K562 (cell line): ENCODE measurements at regions not wholly inside any gene's neighbourhood (a gene's known extent, or its start where the extent isn't known, plus 50 kb on each side); places are given as distances from the start of the nearest gene placed in this dataset.

Source experiments
- ATAC-seq: fragments of 200-7000 bp; cut with Tn5 transposase; 3 replicates; pipeline ENCODE4 v1.9.1; 2020; ENCODE audit warnings: moderate library complexity
- BruUV-seq: library from RNA; stranded (reverse); fragments of 400-500 nt; replicated peaks from 2 replicates; lab custom pipeline; 2021; lab: Mats Ljungman, UMichigan
- CTCF ChIA-PET: fragments of 300-600 bp; formaldehyde crosslinking; extraction: SDS; loops from one replicate; lab custom pipeline; 2021; ENCODE audit warnings: low intra/inter-chr PET ratio; lab: Yijun Ruan, JAX
- POLR2A ChIA-PET: fragments of 300-600, 350-650 bp; sonication (Branson Sonifier 250); formaldehyde crosslinking; extraction: SDS; loops from one replicate; lab custom pipeline; 2021; ENCODE audit warnings: antibody characterized with exemption, inconsistent platforms; lab: Yijun Ruan, JAX
- DNase-seq, 4 experiments: peaks; one replicate each; pipeline versions ENCODE4 v3.0.0 to v3.0.0-alpha.2; 2011 to 2018; ENCODE audit warnings: low spot score in 3 of 4, mixed read lengths in 3 of 4; ENCODE audit errors: extremely low read depth in 1 of 4
- FAIRE-seq: peaks from 2 replicates; lab custom pipeline; 2011; peaks lifted over from hg19 to GRCh38; lab: Jason Lieb, UNC
- H2AFZ ChIP-seq: 2 replicates; pipeline ENCODE4 v1.6.0; 2011; ENCODE audit warnings: low read depth, low read length, control low read depth, inconsistent platforms
- H3K27ac ChIP-seq: fragments of 200-600 bp; 3 replicates; pipeline ENCODE4 v1.8.0; 2011; ENCODE audit warnings: low read depth, mild to moderate bottlenecking, control low read depth, inconsistent platforms, low read length, moderate library complexity, mixed read lengths; ENCODE audit errors: extremely low read depth
- H3K27me3 ChIP-seq, 2 experiments: fragments of 300-600 bp in 1 of 2; 2 replicates in 1 of 2; 3 replicates in 1 of 2; pipeline versions ENCODE4 v1.6.0 to v1.8.0; 2011; ENCODE audit warnings: inconsistent platforms in 2 of 2, low read length in 2 of 2, mild to moderate bottlenecking in 1 of 2, mixed read lengths in 1 of 2, moderate library complexity in 1 of 2; ENCODE audit not compliant: control insufficient read depth in 2 of 2, insufficient read depth in 2 of 2
- H3K36me3 ChIP-seq: fragments of 300-600 bp; 3 replicates; pipeline ENCODE4 v1.8.0; 2011; ENCODE audit warnings: mild to moderate bottlenecking, low read length, inconsistent platforms; ENCODE audit not compliant: control insufficient read depth, insufficient read depth
- H3K4me1 ChIP-seq, 2 experiments: fragments of 200-600 bp in 1 of 2; replicated peaks in 1 of 2; 2 replicates in 1 of 2; 3 replicates in 1 of 2; pipeline versions ENCODE4 v1.5.1 to v1.8.0; 2011; ENCODE audit warnings: inconsistent platforms in 2 of 2, low read length in 2 of 2, mild to moderate bottlenecking in 1 of 2, mixed read lengths in 1 of 2, moderate library complexity in 1 of 2; ENCODE audit not compliant: control insufficient read depth in 2 of 2, insufficient read depth in 2 of 2
- H3K4me2 ChIP-seq: 2 replicates; pipeline ENCODE4 v1.6.1; 2011; ENCODE audit warnings: low read length, control low read depth, inconsistent platforms, mixed read lengths; ENCODE audit not compliant: insufficient read depth
- H3K4me3 ChIP-seq: fragments of 200-600 bp; sonication (generic), shearing (Covaris generic); 2 replicates; pipeline ENCODE4 v1.5.1; 2016; ENCODE audit warnings: control low read depth, inconsistent platforms
- H3K79me2 ChIP-seq: fragments of 200-600 bp; 3 replicates; pipeline ENCODE4 v1.8.0; 2011; ENCODE audit warnings: low read length, inconsistent platforms; ENCODE audit not compliant: control insufficient read depth, insufficient read depth
- H3K9ac ChIP-seq, 2 experiments: 2 replicates each; pipeline versions ENCODE4 v1.6.0 to v1.6.1; 2011; ENCODE audit warnings: low read depth in 2 of 2, low read length in 2 of 2, control low read depth in 1 of 2, inconsistent platforms in 1 of 2, mild to moderate bottlenecking in 1 of 2, mixed read lengths in 1 of 2; ENCODE audit not compliant: insufficient read depth in 1 of 2
- H3K9me1 ChIP-seq: one replicate; pipeline ENCODE4 v1.6.0; 2011; ENCODE audit warnings: inconsistent platforms, mild to moderate bottlenecking, low read length, moderate library complexity; ENCODE audit not compliant: control insufficient read depth, insufficient read depth
- H3K9me3 ChIP-seq: replicated peaks from 2 replicates; pipeline ENCODE4 v1.5.1; 2011; ENCODE audit warnings: low read depth, low read length, inconsistent platforms; ENCODE audit not compliant: control insufficient read depth, insufficient read depth
- H4K20me1 ChIP-seq: replicated peaks from 2 replicates; pipeline ENCODE4 v1.6.1; 2011; ENCODE audit warnings: low read length, inconsistent platforms, mixed read lengths; ENCODE audit not compliant: control insufficient read depth, insufficient read depth
- ARID3B ChIP-seq: fragments of 250-450 bp; sonication (Bioruptor Pico); IDR thresholded peaks from 2 replicates; pipeline ENCODE4 v1.4.0; 2020; ENCODE audit warnings: borderline replicate concordance
- BRF1 ChIP-seq: IDR thresholded peaks from 3 replicates; pipeline ENCODE4 v1.6.1; 2011; ENCODE audit warnings: borderline replicate concordance, mild to moderate bottlenecking; ENCODE audit not compliant: insufficient read length; ENCODE audit errors: extremely low read depth
- BRF2 ChIP-seq: IDR thresholded peaks from 3 replicates; pipeline ENCODE4 v1.6.1; 2011; ENCODE audit warnings: borderline replicate concordance, mild to moderate bottlenecking; ENCODE audit not compliant: insufficient read length, insufficient read depth
- CC2D1A ChIP-seq: fragments of 450-650 bp; IDR thresholded peaks from 2 replicates; pipeline ENCODE4 v1.6.1; 2017; ENCODE audit warnings: mild to moderate bottlenecking
- EP400 ChIP-seq: fragments of 450-650 bp; IDR thresholded peaks from 2 replicates; pipeline ENCODE4 v1.6.1; 2017; ENCODE audit warnings: antibody characterized with exemption, mild to moderate bottlenecking, moderate library complexity
- FOXJ2 ChIP-seq: fragments of 200-800 bp; sonication (Bioruptor generic); IDR thresholded peaks from 2 replicates; pipeline ENCODE4 v1.6.1; 2016; ENCODE audit warnings: missing genetic modification characterization, missing compliant biosample characterization
- ILK ChIP-seq: fragments of 450-650 bp; IDR thresholded peaks from 2 replicates; pipeline ENCODE4 v1.6.1; 2016; ENCODE audit warnings: missing genetic modification characterization, low read depth, mild to moderate bottlenecking, missing compliant biosample characterization, moderate library complexity, borderline replicate concordance
- NCOA2 ChIP-seq, 2 experiments: fragments of 450-650 bp; IDR thresholded peaks; 2 replicates each; pipeline ENCODE4 v1.6.1; 2018; ENCODE audit warnings: mild to moderate bottlenecking in 2 of 2, moderate library complexity in 1 of 2; ENCODE audit not compliant: partially characterized antibody in 2 of 2
- PCBP2 ChIP-seq: fragments of 200-400 bp; formaldehyde crosslinking; IDR thresholded peaks from 2 replicates; pipeline ENCODE4 v1.6.1; 2018; ENCODE audit warnings: low read length, low read depth, mild to moderate bottlenecking, moderate library complexity; ENCODE audit not compliant: poor library complexity, severe bottlenecking
- PKNOX1 ChIP-seq: fragments of 450-650 bp; IDR thresholded peaks from 2 replicates; pipeline ENCODE4 v1.6.1; 2016
- ZC3H4 ChIP-seq: sonication (generic); formaldehyde crosslinking; IDR thresholded peaks from 2 replicates; pipeline ENCODE4 v1.9.0; 2021; ENCODE audit warnings: missing genetic modification reagents, borderline replicate concordance
- ZNF197 ChIP-seq: fragments of 200-800 bp; sonication (Bioruptor generic); IDR thresholded peaks from 2 replicates; pipeline ENCODE4 v1.6.1; 2016; ENCODE audit warnings: low read depth, missing genetic modification characterization, missing compliant biosample characterization
- WGBS: fragments of 100-300 bp; shearing (Covaris generic); methylation state at CpG from one replicate; pipeline ENCODE4 v1.1.6; 2016; ENCODE audit warnings: low coverage, mixed read lengths; ENCODE audit not compliant: insufficient coverage; ENCODE audit errors: missing lambda C conversion rate; 5-methylcytosine and 5-hydroxymethylcytosine counted together
- in situ Hi-C: fragments of 300-500 bp; cut with MboI; formaldehyde crosslinking; loops from 4 replicates; pipeline ENCODE4 v1.15.0; 2018; ENCODE audit warnings: inconsistent platforms, mixed read lengths
- intact Hi-C: fragments of 100-400 bp; cut with micrococcal nuclease; formaldehyde crosslinking; loops from 2 replicates; pipeline ENCODE4 v1.14.2; 2022
- TF ChIP-seq, protein P1 (sequence below): fragments of 250-450 bp; sonication (Bioruptor Pico); IDR thresholded peaks from 2 replicates; pipeline ENCODE4 v1.8.0; 2022; ENCODE audit warnings: moderate library complexity, mild to moderate bottlenecking, inconsistent platforms
- TF ChIP-seq, protein P2 (sequence below): sonication (generic); formaldehyde crosslinking; IDR thresholded peaks from 2 replicates; pipeline ENCODE4 v1.8.1; 2023; ENCODE audit warnings: mild to moderate bottlenecking, missing genetic modification reagents

DNA sequence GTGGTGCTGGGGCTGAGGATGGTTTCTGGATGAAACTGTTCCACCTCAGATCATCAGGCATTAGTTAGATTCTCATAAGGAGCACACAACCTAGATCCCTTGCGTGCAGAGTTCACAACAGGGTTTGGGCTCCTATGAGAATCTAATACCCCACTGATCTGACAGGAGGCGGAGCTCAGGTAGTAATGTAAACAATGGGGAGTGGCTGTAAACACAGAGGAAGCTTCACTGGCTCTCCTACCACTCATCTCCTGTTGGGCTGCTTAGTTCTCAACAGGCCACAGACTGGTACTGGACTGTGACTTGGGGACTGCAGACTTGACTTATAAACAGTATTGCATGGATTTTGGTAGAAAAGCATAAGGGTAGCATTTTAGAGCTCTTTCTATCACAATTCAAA lies 870.7 kb upstream of the CDH10 start:
- intact Hi-C loops (no loop called here), in situ Hi-C loops (no loop called here)
- TF ChIP-seq ARID3B (no peak), PKNOX1 (no peak), EP400 (no peak), BRF1 (no peak), FOXJ2 (tag) (no peak), PCBP2 (no peak), CC2D1A (no peak), ZC3H4 (CRISPR knock-in tag) (no peak), BRF2 (no peak), ZNF197 (CRISPR knock-in tag) (no peak), ILK (no peak), NCOA2 (IDR thresholded peaks at IDR 0.05; ENCODE audit: partially characterized antibody in 2 of 2) (no peak)
- TF ChIP-seq, protein P1, sequence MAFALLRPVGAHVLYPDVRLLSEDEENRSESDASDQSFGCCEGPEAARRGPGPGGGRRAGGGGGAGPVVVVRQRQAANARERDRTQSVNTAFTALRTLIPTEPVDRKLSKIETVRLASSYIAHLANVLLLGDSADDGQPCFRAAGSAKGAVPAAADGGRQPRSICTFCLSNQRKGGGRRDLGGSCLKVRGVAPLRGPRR, result no peak
- TF ChIP-seq, protein P2, sequence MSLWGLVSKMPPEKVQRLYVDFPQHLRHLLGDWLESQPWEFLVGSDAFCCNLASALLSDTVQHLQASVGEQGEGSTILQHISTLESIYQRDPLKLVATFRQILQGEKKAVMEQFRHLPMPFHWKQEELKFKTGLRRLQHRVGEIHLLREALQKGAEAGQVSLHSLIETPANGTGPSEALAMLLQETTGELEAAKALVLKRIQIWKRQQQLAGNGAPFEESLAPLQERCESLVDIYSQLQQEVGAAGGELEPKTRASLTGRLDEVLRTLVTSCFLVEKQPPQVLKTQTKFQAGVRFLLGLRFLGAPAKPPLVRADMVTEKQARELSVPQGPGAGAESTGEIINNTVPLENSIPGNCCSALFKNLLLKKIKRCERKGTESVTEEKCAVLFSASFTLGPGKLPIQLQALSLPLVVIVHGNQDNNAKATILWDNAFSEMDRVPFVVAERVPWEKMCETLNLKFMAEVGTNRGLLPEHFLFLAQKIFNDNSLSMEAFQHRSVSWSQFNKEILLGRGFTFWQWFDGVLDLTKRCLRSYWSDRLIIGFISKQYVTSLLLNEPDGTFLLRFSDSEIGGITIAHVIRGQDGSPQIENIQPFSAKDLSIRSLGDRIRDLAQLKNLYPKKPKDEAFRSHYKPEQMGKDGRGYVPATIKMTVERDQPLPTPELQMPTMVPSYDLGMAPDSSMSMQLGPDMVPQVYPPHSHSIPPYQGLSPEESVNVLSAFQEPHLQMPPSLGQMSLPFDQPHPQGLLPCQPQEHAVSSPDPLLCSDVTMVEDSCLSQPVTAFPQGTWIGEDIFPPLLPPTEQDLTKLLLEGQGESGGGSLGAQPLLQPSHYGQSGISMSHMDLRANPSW, result no peak
- Histone ChIP-seq H3K4me3 (no peak overlapping the region), H3K9ac (no peak overlapping the region), H3K79me2 (no peaks in the 10 kb centered on the region), H3K4me2 (no peak overlapping the region), H3K9me3 (no peaks in the 10 kb centered on the region; the same call in 1 of the 2 replicates), H4K20me1 (no peaks in the 10 kb centered on the region), H3K4me1 (no peaks in the 10 kb centered on the region), H2AFZ (no peak overlapping the region), H3K27ac (no peak overlapping the region), H3K9me1 (no peaks in the 10 kb centered on the region), H3K27me3 (no peaks in the 10 kb centered on the region), H3K36me3 (no peaks in the 10 kb centered on the region)
- DNase-seq (no peak), ATAC-seq (no peak), FAIRE-seq (no peak)
- CTCF ChIA-PET, result no interaction called here
- BruUV-seq, result no TSS peak
- 3% methylated on average over 2 of the region's 2 CpGs for WGBS
- POLR2A ChIA-PET, result no interaction called here
